Neural progenitor cell (in vitro differentiated cells): ENCODE measurements at regions not wholly inside any gene's neighbourhood (a gene's known extent, or its start where the extent isn't known, plus 50 kb on each side); places are given as distances from the start of the nearest gene placed in this dataset.

Experiments used
- EZH2 ChIP-seq: fragments of 200-600 bp; sonication (generic); IDR thresholded peaks from 2 replicates; pipeline ENCODE4 v1.6.1; 2017; ENCODE audit warnings: antibody characterized with exemption, mild to moderate bottlenecking, moderate library complexity
- EZH2phosphoT487 ChIP-seq: fragments of 200-600 bp; sonication (generic); IDR thresholded peaks from 2 replicates; pipeline ENCODE4 v1.6.1; 2017; ENCODE audit warnings: antibody characterized with exemption
- TF ChIP-seq, protein P1 (sequence below): fragments of 200-600 bp; sonication (generic); IDR thresholded peaks from 2 replicates; pipeline ENCODE4 v1.5.1; 2017; ENCODE audit warnings: antibody characterized with exemption, mild to moderate bottlenecking

GRCh38 chr11:49851511-49851910 lies 100.7 kb upstream of the OR4C13 start:
- TF ChIP-seq EZH2: no peak
- TF ChIP-seq, protein P1, sequence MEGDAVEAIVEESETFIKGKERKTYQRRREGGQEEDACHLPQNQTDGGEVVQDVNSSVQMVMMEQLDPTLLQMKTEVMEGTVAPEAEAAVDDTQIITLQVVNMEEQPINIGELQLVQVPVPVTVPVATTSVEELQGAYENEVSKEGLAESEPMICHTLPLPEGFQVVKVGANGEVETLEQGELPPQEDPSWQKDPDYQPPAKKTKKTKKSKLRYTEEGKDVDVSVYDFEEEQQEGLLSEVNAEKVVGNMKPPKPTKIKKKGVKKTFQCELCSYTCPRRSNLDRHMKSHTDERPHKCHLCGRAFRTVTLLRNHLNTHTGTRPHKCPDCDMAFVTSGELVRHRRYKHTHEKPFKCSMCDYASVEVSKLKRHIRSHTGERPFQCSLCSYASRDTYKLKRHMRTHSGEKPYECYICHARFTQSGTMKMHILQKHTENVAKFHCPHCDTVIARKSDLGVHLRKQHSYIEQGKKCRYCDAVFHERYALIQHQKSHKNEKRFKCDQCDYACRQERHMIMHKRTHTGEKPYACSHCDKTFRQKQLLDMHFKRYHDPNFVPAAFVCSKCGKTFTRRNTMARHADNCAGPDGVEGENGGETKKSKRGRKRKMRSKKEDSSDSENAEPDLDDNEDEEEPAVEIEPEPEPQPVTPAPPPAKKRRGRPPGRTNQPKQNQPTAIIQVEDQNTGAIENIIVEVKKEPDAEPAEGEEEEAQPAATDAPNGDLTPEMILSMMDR: no peak
- TF ChIP-seq EZH2phosphoT487: no peak
